Tibial artery (tissue), 4 donors: ENCODE measurements at regions not wholly inside any gene's neighbourhood (a gene's known extent, or its start where the extent isn't known, plus 50 kb on each side); places are given as distances from the start of the nearest gene placed in this dataset.
"Not testable (repeated sequence)": the region's sequence is repeated elsewhere in the genome, so short reads cannot be mapped to it uniquely, and the experiment has no call there.

ENCODE experiments used
- DNase-seq, 2 donors: peaks; one replicate each; pipeline ENCODE4 v3.0.0-alpha.2; 2019
- H3K27ac ChIP-seq, 2 donors: fragments of 200-600 bp; sonication (generic) in 1 of 2; 1 replicate in 1 of 2; 2 replicates in 1 of 2; pipeline ENCODE4 v1.5.1; 2018 to 2019; ENCODE audit warnings: mild to moderate bottlenecking in 1 of 2
- H3K27me3 ChIP-seq, 2 donors: fragments of 200-600 bp; sonication (generic) in 1 of 2; one replicate each; pipeline versions ENCODE4 v1.5.1 to v1.6.0; 2016 to 2019
- H3K36me3 ChIP-seq, 3 donors: fragments of 200-600 bp; sonication (generic) in 2 of 3; one replicate each; pipeline ENCODE4 v1.5.1; 2016 to 2019; ENCODE audit warnings: mild to moderate bottlenecking in 2 of 3
- H3K4me1 ChIP-seq, 4 donors: fragments of 200-600 bp; sonication (generic) in 2 of 4; 1 replicate in 3 of 4; 2 replicates in 1 of 4; pipeline ENCODE4 v1.5.1; 2016 to 2019
- H3K4me3 ChIP-seq, 2 donors: fragments of 200-600 bp; sonication (generic) in 1 of 2; 1 replicate in 1 of 2; 2 replicates in 1 of 2; pipeline ENCODE4 v1.5.1; 2018 to 2019; ENCODE audit warnings: mild to moderate bottlenecking in 2 of 2
- H3K9me3 ChIP-seq, 3 donors: fragments of 200-600 bp; sonication (generic) in 1 of 3; one replicate each; pipeline ENCODE4 v1.5.1; 2016 to 2019
- intact Hi-C: fragments of 100-400 bp; cut with DNase I; formaldehyde crosslinking; loops from one replicate; pipeline ENCODE4 v1.15.0; 2023; ENCODE audit warnings: low total_unique reads
- TF ChIP-seq, protein P1 (sequence below), 2 experiments: fragments of 200-600 bp in 1 of 2; fragments of 450-650 bp in 1 of 2; IDR thresholded peaks; one replicate each; pipeline ENCODE4 v1.5.1; 2017 to 2019; ENCODE audit warnings: antibody characterized with exemption in 2 of 2, mild to moderate bottlenecking in 1 of 2, moderate library complexity in 1 of 2

GRCh38 chr5:74389531-74390305 is 250.8 kb downstream of the ENC1 start:
- H3K27ac ChIP-seq, result no peak overlapping the region
- no peak for DNase-seq
- H3K36me3 ChIP-seq, result no peaks in the 10 kb centered on the region
- intact Hi-C loops, result no loop called here
- H3K9me3 ChIP-seq, result no peaks in the 10 kb centered on the region
- H3K4me3 ChIP-seq, result no peak overlapping the region
- no peaks in the 10 kb centered on the region for H3K4me1 ChIP-seq
- no peaks in the 10 kb centered on the region for H3K27me3 ChIP-seq
- TF ChIP-seq, protein P1, sequence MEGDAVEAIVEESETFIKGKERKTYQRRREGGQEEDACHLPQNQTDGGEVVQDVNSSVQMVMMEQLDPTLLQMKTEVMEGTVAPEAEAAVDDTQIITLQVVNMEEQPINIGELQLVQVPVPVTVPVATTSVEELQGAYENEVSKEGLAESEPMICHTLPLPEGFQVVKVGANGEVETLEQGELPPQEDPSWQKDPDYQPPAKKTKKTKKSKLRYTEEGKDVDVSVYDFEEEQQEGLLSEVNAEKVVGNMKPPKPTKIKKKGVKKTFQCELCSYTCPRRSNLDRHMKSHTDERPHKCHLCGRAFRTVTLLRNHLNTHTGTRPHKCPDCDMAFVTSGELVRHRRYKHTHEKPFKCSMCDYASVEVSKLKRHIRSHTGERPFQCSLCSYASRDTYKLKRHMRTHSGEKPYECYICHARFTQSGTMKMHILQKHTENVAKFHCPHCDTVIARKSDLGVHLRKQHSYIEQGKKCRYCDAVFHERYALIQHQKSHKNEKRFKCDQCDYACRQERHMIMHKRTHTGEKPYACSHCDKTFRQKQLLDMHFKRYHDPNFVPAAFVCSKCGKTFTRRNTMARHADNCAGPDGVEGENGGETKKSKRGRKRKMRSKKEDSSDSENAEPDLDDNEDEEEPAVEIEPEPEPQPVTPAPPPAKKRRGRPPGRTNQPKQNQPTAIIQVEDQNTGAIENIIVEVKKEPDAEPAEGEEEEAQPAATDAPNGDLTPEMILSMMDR (IDR thresholded peaks at IDR 0.05), result no peak

- H3K27me3 ChIP-seq, H3K4me3 ChIP-seq, H3K36me3 ChIP-seq, DNase-seq, H3K9me3 ChIP-seq, H3K4me1 ChIP-seq, H3K27ac ChIP-seq, intact Hi-C loops: not testable (repeated sequence)
These were observed 252.1 kb downstream of the ENC1 start for GRCh38 chr5:74388411-74388810.

- Histone ChIP-seq H3K27ac (no peak overlapping the region), H3K36me3 (no peaks in the 10 kb centered on the region), H3K4me1 (peaks cover 0 to 18% (median 13%) of the 10 kb centered on the region in 4 donors), H3K9me3 (no peaks in the 10 kb centered on the region), H3K4me3 (no peak overlapping the region), H3K27me3 (no peaks in the 10 kb centered on the region)
- intact Hi-C loops, result no loop called here
- DNase-seq, result no peak
- TF ChIP-seq, protein P1 (IDR thresholded peaks at IDR 0.05), result no peak
These were observed 253.8 kb downstream of the ENC1 start for GRCh38 chr5:74386571-74387334.

- Histone ChIP-seq H3K27me3 (no peaks in the 10 kb centered on the region), H3K27ac (no peak overlapping the region), H3K36me3 (no peaks in the 10 kb centered on the region), H3K4me1 (peaks cover 0 to 18% (median 13%) of the 10 kb centered on the region in 4 donors), H3K9me3 (no peaks in the 10 kb centered on the region), H3K4me3 (no peak overlapping the region)
- TF ChIP-seq, protein P1 (IDR thresholded peaks at IDR 0.05), result no peak
- DNase-seq, result no peak
- intact Hi-C loops, result no loop called here
These were observed 255.7 kb downstream of the ENC1 start for GRCh38 chr5:74384851-74385250.

DNA sequence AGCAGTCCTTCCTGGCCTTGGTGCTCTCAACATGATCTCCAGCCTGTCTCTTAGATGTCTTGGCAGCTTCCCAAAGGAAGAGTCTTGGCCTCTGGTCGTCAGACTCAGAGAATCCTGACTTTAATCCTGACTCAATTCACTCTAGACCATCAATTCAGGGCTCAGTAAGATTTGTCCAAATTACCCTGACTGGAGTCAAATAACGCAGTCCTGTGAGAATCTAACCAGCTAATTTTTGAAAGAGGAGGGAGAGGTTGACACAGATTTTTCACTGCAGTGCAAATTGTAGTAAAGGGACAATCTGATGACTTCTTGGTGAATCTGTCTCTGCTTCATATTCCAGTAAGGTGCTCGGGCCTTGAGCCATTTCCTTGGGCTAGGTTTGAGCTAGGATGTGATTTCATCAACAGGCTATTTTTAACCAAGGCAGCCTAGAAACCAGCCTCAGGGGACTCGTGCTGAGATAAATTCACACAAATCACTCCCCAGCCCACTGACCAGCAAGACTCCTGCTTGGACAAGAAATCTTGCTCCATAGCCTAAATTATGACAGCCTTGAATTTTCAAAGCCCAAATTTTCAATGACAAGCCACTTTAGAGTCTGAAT is 257.4 kb downstream of the ENC1 start:
- Histone ChIP-seq H3K4me3 (no peak overlapping the region), H3K36me3 (no peaks in the 10 kb centered on the region), H3K9me3 (no peaks in the 10 kb centered on the region), H3K4me1 (peaks cover 0 to 18% (median 13%) of the 10 kb centered on the region in 4 donors), H3K27me3 (no peaks in the 10 kb centered on the region), H3K27ac (peak overlapping the region in 1 of 2 donors; percentile 36)
- intact Hi-C loops, result no loop called here
- TF ChIP-seq, protein P1 (IDR thresholded peaks at IDR 0.05), result no peak
- DNase-seq, result peak in 1 of 2 donors; percentile 74
